ENCODE measurements at regions not wholly inside any gene's neighbourhood (a gene's known extent, or its start where the extent isn't known, plus 50 kb on each side); places are given as distances from the start of the nearest gene placed in this dataset.
A peak's percentile ranks its signal among the peaks of the same experiment; 100 is the strongest.

DNA sequence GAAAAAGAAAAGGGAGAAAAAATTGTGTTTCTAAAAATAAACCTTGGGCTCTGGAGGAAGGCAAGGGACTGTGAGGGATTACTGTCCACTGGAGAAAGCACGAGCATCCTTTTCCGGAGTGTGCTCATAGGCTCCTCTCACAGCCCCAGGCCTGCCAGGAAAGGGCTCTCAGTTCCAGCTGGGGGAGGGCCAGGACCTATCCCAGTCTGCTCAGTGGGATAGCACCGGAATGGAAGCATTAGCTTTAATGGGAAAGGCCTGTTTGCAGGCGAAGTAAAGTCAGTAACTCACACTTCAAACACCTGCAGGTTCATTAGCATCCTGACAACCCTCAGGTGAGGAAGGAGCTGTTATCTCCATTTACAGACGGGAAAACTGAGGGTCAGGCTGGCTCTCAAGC is 113.9 kb upstream of the USP24 start:
- WGBS, 5 donors = 65 to 77% (median 73%) methylated on average over 5 of the region's 5 CpGs
- intact Hi-C loops (cut with DNase I; ENCODE audit: low total_unique reads) = no loop called here

DNA sequence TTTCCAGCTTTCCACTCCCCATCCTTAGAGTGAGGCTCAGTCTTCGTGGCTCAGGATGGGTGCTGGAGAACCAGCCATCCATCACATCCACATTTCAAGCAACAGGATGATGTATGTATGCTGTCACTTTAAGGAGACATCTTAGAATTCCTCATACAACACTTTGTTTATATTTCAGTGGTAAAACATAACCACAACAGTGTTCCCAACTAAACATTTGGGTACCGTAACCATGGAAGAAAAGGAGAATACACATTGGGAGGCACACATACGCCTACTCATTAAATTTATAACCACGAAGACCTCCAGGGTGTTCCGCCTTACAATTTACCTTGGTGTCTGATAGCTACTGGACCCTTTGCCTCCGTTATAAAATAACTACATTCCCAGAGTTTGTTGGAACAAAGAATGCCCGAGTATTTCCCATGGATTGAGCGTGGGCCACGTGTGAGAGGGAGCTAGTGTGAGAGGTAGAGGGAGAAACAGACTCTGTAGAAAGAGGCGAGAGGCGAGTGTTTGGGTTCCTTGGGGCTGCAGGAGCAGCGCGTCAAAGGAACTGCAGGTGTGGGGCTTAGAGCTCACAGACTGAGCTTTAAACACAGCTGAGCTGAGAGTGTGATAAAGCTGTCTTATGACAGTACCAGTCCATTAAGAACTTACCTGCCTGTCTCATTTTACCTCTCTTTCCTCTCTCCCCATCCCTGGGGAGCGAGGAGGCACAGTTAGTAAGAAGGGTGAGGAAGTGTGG is 111.5 kb upstream of the USP24 start:
- no peak overlapping the region for H3K27ac ChIP-seq
- WGBS, 5 donors = 85 to 90% (median 86%) methylated on average over 14 of the region's 14 CpGs

More for the DNA sequence above, 113.9 kb upstream of the USP24 start:
- TF ChIP-seq POLR2A (IDR thresholded peaks at IDR 0.05) (no peak), POLR2AphosphoS5 (IDR thresholded peaks at IDR 0.05) (peak in 2 of 3 donors; percentile 24 to 53)
- Histone ChIP-seq H3K4me3 (no peak overlapping the region), H3K36me3 (no peaks in the 10 kb centered on the region), H3K4me1 (peaks cover 0 to 25% (median 5%) of the 10 kb centered on the region in 6 donors), H3K9me3 (no peaks in the 10 kb centered on the region), H3K27me3 (replicated peaks in 1 of 7) (no peaks in the 10 kb centered on the region), H3K27ac (peak overlapping the region in 4 of 8 donors; percentile 1 to 25 (median 21))
- DNase-seq = no peak

DNA sequence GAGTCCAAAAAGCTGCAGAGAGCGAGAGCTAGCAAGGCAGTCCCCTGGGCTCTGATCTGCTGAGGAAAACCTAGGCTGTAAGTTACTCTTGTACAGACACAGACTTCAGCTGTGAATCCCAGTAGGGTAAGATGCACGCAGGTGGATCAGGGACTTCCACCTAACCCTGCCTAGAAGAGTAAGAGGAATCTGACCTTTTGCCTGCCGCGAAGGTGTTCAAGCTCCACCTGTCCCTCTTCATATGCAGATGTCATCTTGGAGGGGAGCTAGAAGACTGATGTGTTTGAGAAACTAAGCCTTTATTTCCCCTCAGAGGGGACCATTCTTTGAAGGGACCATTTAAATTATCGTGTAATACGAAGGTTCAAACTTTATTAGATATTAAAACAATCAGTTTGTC is 108.6 kb upstream of the USP24 start:
- no peak for DNase-seq
- Histone ChIP-seq H3K36me3 (no peaks in the 10 kb centered on the region), H3K27me3 (replicated peaks in 1 of 7) (no peaks in the 10 kb centered on the region), H3K9me3 (no peaks in the 10 kb centered on the region), H3K4me1 (peaks cover 0 to 30% (median 11%) of the 10 kb centered on the region in 6 donors), H3K27ac (peak overlapping the region in 2 of 8 donors; percentile 16 to 46), H3K4me3 (no peak overlapping the region)
- TF ChIP-seq POLR2AphosphoS5 (IDR thresholded peaks at IDR 0.05) = no peak
- TF ChIP-seq POLR2A (IDR thresholded peaks at IDR 0.05) = no peak
- TF ChIP-seq, protein P1, sequence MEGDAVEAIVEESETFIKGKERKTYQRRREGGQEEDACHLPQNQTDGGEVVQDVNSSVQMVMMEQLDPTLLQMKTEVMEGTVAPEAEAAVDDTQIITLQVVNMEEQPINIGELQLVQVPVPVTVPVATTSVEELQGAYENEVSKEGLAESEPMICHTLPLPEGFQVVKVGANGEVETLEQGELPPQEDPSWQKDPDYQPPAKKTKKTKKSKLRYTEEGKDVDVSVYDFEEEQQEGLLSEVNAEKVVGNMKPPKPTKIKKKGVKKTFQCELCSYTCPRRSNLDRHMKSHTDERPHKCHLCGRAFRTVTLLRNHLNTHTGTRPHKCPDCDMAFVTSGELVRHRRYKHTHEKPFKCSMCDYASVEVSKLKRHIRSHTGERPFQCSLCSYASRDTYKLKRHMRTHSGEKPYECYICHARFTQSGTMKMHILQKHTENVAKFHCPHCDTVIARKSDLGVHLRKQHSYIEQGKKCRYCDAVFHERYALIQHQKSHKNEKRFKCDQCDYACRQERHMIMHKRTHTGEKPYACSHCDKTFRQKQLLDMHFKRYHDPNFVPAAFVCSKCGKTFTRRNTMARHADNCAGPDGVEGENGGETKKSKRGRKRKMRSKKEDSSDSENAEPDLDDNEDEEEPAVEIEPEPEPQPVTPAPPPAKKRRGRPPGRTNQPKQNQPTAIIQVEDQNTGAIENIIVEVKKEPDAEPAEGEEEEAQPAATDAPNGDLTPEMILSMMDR (IDR thresholded peaks at IDR 0.05 in 8 of 11, conservative IDR thresholded peaks at IDR 0.05 in 3 of 11) = no peak
- WGBS, 5 donors = 80 to 90% (median 88%) methylated on average over 5 to 6 of the region's 6 CpGs
- intact Hi-C loops (cut with DNase I; ENCODE audit: low total_unique reads) = no loop called here

More for the DNA sequence above, 111.5 kb upstream of the USP24 start:
- Histone ChIP-seq H3K27me3 (replicated peaks in 1 of 7) (no peaks in the 10 kb centered on the region), H3K9me3 (no peaks in the 10 kb centered on the region), H3K36me3 (no peaks in the 10 kb centered on the region), H3K4me1 (peaks cover 0 to 29% (median 6%) of the 10 kb centered on the region in 6 donors), H3K4me3 (no peak overlapping the region)
- DNase-seq = no peak
- no peak for TF ChIP-seq POLR2AphosphoS5 (IDR thresholded peaks at IDR 0.05)
- no peak for TF ChIP-seq POLR2A (IDR thresholded peaks at IDR 0.05)
- TF ChIP-seq, protein P1 (IDR thresholded peaks at IDR 0.05 in 8 of 11, conservative IDR thresholded peaks at IDR 0.05 in 3 of 11) = no peak
- intact Hi-C loops (cut with DNase I; ENCODE audit: low total_unique reads) = no loop called here

DNA sequence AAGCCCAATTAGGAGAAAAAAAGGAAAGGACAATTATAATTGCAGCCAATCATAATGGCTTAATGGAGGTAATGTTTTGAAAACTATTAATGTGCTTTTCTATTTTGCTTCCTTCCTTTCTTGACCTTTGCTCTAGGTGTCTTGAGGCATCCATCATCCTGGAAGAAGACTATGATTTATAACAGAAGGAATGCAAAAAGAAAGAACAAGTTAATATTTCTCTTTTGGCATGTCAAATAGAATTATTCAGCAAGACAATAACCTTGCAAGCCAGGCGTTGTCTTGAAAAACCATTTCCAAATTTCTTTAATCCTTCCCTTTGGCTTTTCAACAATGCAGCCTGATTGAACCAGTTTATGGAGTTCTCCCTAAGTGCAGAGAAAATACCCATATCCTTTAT is 107.7 kb upstream of the USP24 start:
- H3K27me3 ChIP-seq (replicated peaks in 1 of 7) = no peaks in the 10 kb centered on the region
- TF ChIP-seq, protein P1 (IDR thresholded peaks at IDR 0.05 in 8 of 11, conservative IDR thresholded peaks at IDR 0.05 in 3 of 11) = no peak
- no peak for TF ChIP-seq POLR2A (IDR thresholded peaks at IDR 0.05)
- TF ChIP-seq POLR2AphosphoS5 (IDR thresholded peaks at IDR 0.05) = no peak
- no peak for DNase-seq
- H3K4me3 ChIP-seq = no peak overlapping the region
- 61 to 98% (median 79%) methylated on average over 1 of the region's 1 CpG for WGBS, 5 donors
- H3K36me3 ChIP-seq = no peaks in the 10 kb centered on the region
- peaks cover 0 to 33% (median 9%) of the 10 kb centered on the region in 6 donors for H3K4me1 ChIP-seq
- intact Hi-C loops (cut with DNase I; ENCODE audit: low total_unique reads) = no loop called here
- peak overlapping the region in 1 of 8 donors; percentile 46 for H3K27ac ChIP-seq
- H3K9me3 ChIP-seq = no peaks in the 10 kb centered on the region
